H9 (cell line): ENCODE measurements at regions not wholly inside any gene's neighbourhood (a gene's known extent, or its start where the extent isn't known, plus 50 kb on each side); places are given as distances from the start of the nearest gene placed in this dataset.

ENCODE experiments used
- DNase-seq: peaks from one replicate; pipeline ENCODE4 v3.0.0-alpha.2; 2017
- H2AFZ ChIP-seq: one replicate; pipeline ENCODE4 v1.6.1; 2013; ENCODE audit warnings: mild to moderate bottlenecking, low read length, control low read depth, moderate library complexity
- H2AK5ac ChIP-seq: 2 replicates; pipeline ENCODE4 v1.6.1; 2013; ENCODE audit warnings: low read length, control low read depth, mixed read lengths; ENCODE audit not compliant: insufficient read length
- H2BK120ac ChIP-seq: one replicate; pipeline ENCODE4 v1.6.1; 2013; ENCODE audit warnings: low read depth, mild to moderate bottlenecking, low read length, control low read depth, inconsistent platforms; ENCODE audit not compliant: poor library complexity, severe bottlenecking
- H2BK12ac ChIP-seq: 2 replicates; pipeline ENCODE4 v1.6.1; 2013; ENCODE audit warnings: low read length, control low read depth, mixed read lengths, low read depth; ENCODE audit not compliant: insufficient read length
- H2BK15ac ChIP-seq: 2 replicates; pipeline ENCODE4 v1.6.1; 2013; ENCODE audit warnings: low read depth, low read length, control low read depth
- H2BK20ac ChIP-seq: one replicate; pipeline ENCODE4 v1.6.1; 2013; ENCODE audit warnings: low read depth, mild to moderate bottlenecking, low read length, control low read depth, inconsistent platforms; ENCODE audit not compliant: poor library complexity, severe bottlenecking
- H2BK5ac ChIP-seq: 2 replicates; pipeline ENCODE4 v1.6.1; 2013; ENCODE audit warnings: low read length, control low read depth, mixed read lengths; ENCODE audit not compliant: insufficient read length
- H3K14ac ChIP-seq: 2 replicates; pipeline ENCODE4 v1.6.1; 2013; ENCODE audit warnings: low read length, control low read depth; ENCODE audit not compliant: insufficient read depth
- H3K18ac ChIP-seq: 2 replicates; pipeline ENCODE4 v1.6.1; 2013; ENCODE audit warnings: low read depth, mild to moderate bottlenecking, mixed read lengths, low read length, control low read depth; ENCODE audit not compliant: insufficient read length
- H3K23ac ChIP-seq: 2 replicates; pipeline ENCODE4 v1.6.1; 2013; ENCODE audit warnings: low read length, control low read depth, mixed read lengths, low read depth; ENCODE audit not compliant: insufficient read length
- H3K23me2 ChIP-seq: 2 replicates; pipeline ENCODE4 v1.6.1; 2013; ENCODE audit warnings: low read depth, mild to moderate bottlenecking, mixed read lengths, low read length, control low read depth; ENCODE audit not compliant: insufficient read length, poor library complexity, severe bottlenecking
- H3K27ac ChIP-seq: 2 replicates; pipeline ENCODE4 v1.5.1; 2013; ENCODE audit warnings: low read length, control low read depth, mixed read lengths, low read depth; ENCODE audit not compliant: insufficient read length
- H3K27me3 ChIP-seq: 2 replicates; pipeline ENCODE4 v1.6.1; 2013; ENCODE audit warnings: low read length, control low read depth, inconsistent platforms; ENCODE audit not compliant: insufficient read depth
- H3K4ac ChIP-seq: 2 replicates; pipeline ENCODE4 v1.6.1; 2013; ENCODE audit warnings: low read depth, mild to moderate bottlenecking, control low read depth, inconsistent platforms, low read length, moderate library complexity
- H3K4me1 ChIP-seq: 2 replicates; pipeline ENCODE4 v1.6.1; 2013; ENCODE audit warnings: low read length, control low read depth, inconsistent platforms; ENCODE audit not compliant: insufficient read depth
- H3K4me2 ChIP-seq: 2 replicates; pipeline ENCODE4 v1.6.1; 2013; ENCODE audit warnings: low read length, control low read depth, mixed read lengths; ENCODE audit not compliant: insufficient read length, insufficient read depth
- H3K56ac ChIP-seq: 2 replicates; pipeline ENCODE4 v1.6.1; 2013; ENCODE audit warnings: low read depth, mild to moderate bottlenecking, mixed read lengths, low read length, control low read depth; ENCODE audit not compliant: insufficient read length
- H3K79me1 ChIP-seq: 2 replicates; pipeline ENCODE4 v1.6.1; 2013; ENCODE audit warnings: low read depth, mild to moderate bottlenecking, moderate library complexity, low read length, control low read depth, inconsistent platforms; ENCODE audit not compliant: insufficient read depth, poor library complexity, severe bottlenecking
- H3K79me2 ChIP-seq: 2 replicates; pipeline ENCODE4 v1.6.1; 2013; ENCODE audit warnings: low read length, control low read depth, inconsistent platforms; ENCODE audit not compliant: insufficient read depth
- H3K9ac ChIP-seq: 2 replicates; pipeline ENCODE4 v1.6.1; 2013; ENCODE audit warnings: low read length, control low read depth, mixed read lengths; ENCODE audit not compliant: insufficient read length; ENCODE audit errors: extremely low read depth
- H3K9me3 ChIP-seq: one replicate; pipeline ENCODE4 v1.6.1; 2013; ENCODE audit warnings: low read depth, low read length, inconsistent platforms; ENCODE audit not compliant: control insufficient read depth
- H3T11ph ChIP-seq: one replicate; pipeline ENCODE4 v1.6.1; 2013; ENCODE audit warnings: mild to moderate bottlenecking, low read length, control low read depth, inconsistent platforms
- H4K20me1 ChIP-seq: one replicate; pipeline ENCODE4 v1.6.1; 2013; ENCODE audit not compliant: control insufficient read depth, insufficient read length, insufficient read depth
- H4K5ac ChIP-seq: 2 replicates; pipeline ENCODE4 v1.6.1; 2013; ENCODE audit warnings: low read depth, mild to moderate bottlenecking, mixed read lengths, low read length, control low read depth; ENCODE audit not compliant: insufficient read length
- H4K8ac ChIP-seq: replicated peaks from 2 replicates; pipeline ENCODE4 v1.6.1; 2013; ENCODE audit warnings: low read length, control low read depth, mixed read lengths, low read depth; ENCODE audit not compliant: insufficient read length
- H4K91ac ChIP-seq: 2 replicates; pipeline ENCODE4 v1.6.1; 2013; ENCODE audit warnings: low read depth, mild to moderate bottlenecking, moderate library complexity, mixed read lengths, low read length, control low read depth; ENCODE audit not compliant: insufficient read length
- H3K27ac Mint-ChIP-seq, 3 experiments: 2 replicates in 2 of 3; 3 replicates in 1 of 3; pipeline ENCODE4 v1.8.0; 2020 to 2021; ENCODE audit warnings: mixed read lengths in 3 of 3, mild to moderate bottlenecking in 1 of 3, moderate library complexity in 1 of 3
- H3K27me3 Mint-ChIP-seq: 2 replicates; pipeline ENCODE4 v1.8.0; 2021; ENCODE audit warnings: low read depth, mild to moderate bottlenecking, moderate library complexity, mixed read lengths
- H3K36me3 Mint-ChIP-seq, 3 experiments: 2 replicates in 2 of 3; 3 replicates in 1 of 3; pipeline ENCODE4 v1.8.0; 2020 to 2021; ENCODE audit warnings: low read depth in 3 of 3, mixed read lengths in 3 of 3; ENCODE audit not compliant: insufficient read depth in 1 of 3
- H3K4me1 Mint-ChIP-seq, 2 experiments: 2 replicates each; pipeline ENCODE4 v1.8.0; 2020; ENCODE audit warnings: mixed read lengths in 2 of 2
- H3K4me3 Mint-ChIP-seq, 2 experiments: 2 replicates in 1 of 2; 3 replicates in 1 of 2; pipeline ENCODE4 v1.8.0; 2020 to 2021; ENCODE audit warnings: mild to moderate bottlenecking in 2 of 2, mixed read lengths in 2 of 2, moderate library complexity in 1 of 2
- H3K9me3 Mint-ChIP-seq, 2 experiments: 2 replicates in 1 of 2; 3 replicates in 1 of 2; pipeline ENCODE4 v1.8.0; 2020; ENCODE audit warnings: mild to moderate bottlenecking in 2 of 2, mixed read lengths in 2 of 2, moderate library complexity in 1 of 2
- WGBS: extraction: QIAGEN DNeasy Blood & Tissue Kit; methylation state at CpG from one replicate; pipeline ENCODE4 v1.1.7; 2013; ENCODE audit warnings: missing lambda C conversion rate, low lambda C conversion rate, mixed read lengths; ENCODE audit not compliant: insufficient read length; ENCODE audit errors: extremely low coverage; 5-methylcytosine and 5-hydroxymethylcytosine counted together
- TF ChIP-seq, protein P1 (sequence below): fragments of 200-600 bp; sonication (generic); conservative IDR thresholded peaks from 3 replicates; pipeline ENCODE4 v1.8.0; 2021; ENCODE audit warnings: antibody characterized with exemption, mild to moderate bottlenecking

DNA sequence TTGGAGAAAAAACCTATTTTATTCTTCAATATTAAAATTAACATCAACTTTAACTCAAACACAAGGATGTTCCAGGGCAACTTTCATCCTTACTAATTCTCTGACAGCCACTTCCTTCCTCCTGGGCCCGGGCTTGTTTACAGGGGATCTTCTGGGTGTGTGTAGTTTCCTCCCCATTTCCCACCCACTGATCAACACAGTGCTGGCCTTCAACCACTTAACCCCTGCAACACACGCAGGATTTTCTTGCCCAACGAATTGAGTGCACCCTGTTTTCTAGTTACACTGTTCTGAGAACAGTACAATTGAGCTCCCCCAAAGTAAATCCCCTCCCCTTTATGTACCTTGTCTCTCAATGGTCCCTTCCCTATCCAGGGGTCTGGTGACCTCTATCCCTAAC lies 83.1 kb upstream of the RANBP3L start:
- no peak overlapping the region for H2BK15ac ChIP-seq
- no peak overlapping the region for H4K91ac ChIP-seq
- H3K79me1 ChIP-seq: no peaks in the 10 kb centered on the region
- no peaks in the 10 kb centered on the region for H4K20me1 ChIP-seq
- H3K23me2 ChIP-seq: no peaks in the 10 kb centered on the region
- H2BK120ac ChIP-seq: no peak overlapping the region
- no peak overlapping the region for H3K27ac ChIP-seq
- H3K56ac ChIP-seq: no peak overlapping the region
- H4K8ac ChIP-seq: no peak overlapping the region
- peaks cover 3% of the 10 kb centered on the region for H3K27me3 Mint-ChIP-seq
- no peak overlapping the region for H3K4ac ChIP-seq
- H3K27ac Mint-ChIP-seq: peak overlapping the region in 1 of 3 experiments; percentile 63; a peak in 1 of 7 replicates
- no peak overlapping the region for H2AK5ac ChIP-seq
- H3T11ph ChIP-seq: no peak overlapping the region
- no peaks in the 10 kb centered on the region for H3K9me3 Mint-ChIP-seq
- no peak for DNase-seq
- no peak overlapping the region for H2AFZ ChIP-seq
- H2BK12ac ChIP-seq: no peak overlapping the region
- peaks cover 6 to 7% of the 10 kb centered on the region in 2 experiments for H3K4me1 Mint-ChIP-seq
- no CpG with 5 or more reads among the region's 3 CpGs for WGBS
- TF ChIP-seq, protein P1, sequence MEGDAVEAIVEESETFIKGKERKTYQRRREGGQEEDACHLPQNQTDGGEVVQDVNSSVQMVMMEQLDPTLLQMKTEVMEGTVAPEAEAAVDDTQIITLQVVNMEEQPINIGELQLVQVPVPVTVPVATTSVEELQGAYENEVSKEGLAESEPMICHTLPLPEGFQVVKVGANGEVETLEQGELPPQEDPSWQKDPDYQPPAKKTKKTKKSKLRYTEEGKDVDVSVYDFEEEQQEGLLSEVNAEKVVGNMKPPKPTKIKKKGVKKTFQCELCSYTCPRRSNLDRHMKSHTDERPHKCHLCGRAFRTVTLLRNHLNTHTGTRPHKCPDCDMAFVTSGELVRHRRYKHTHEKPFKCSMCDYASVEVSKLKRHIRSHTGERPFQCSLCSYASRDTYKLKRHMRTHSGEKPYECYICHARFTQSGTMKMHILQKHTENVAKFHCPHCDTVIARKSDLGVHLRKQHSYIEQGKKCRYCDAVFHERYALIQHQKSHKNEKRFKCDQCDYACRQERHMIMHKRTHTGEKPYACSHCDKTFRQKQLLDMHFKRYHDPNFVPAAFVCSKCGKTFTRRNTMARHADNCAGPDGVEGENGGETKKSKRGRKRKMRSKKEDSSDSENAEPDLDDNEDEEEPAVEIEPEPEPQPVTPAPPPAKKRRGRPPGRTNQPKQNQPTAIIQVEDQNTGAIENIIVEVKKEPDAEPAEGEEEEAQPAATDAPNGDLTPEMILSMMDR: no peak
- H3K9me3 ChIP-seq: no peaks in the 10 kb centered on the region
- H3K14ac ChIP-seq: no peak overlapping the region
- H3K27me3 ChIP-seq: no peaks in the 10 kb centered on the region
- no peak overlapping the region for H2BK5ac ChIP-seq
- H2BK20ac ChIP-seq: no peak overlapping the region
- H3K23ac ChIP-seq: no peak overlapping the region
- no peak overlapping the region for H3K4me2 ChIP-seq
- no peak overlapping the region for H3K18ac ChIP-seq
- H3K79me2 ChIP-seq: no peaks in the 10 kb centered on the region
- H3K4me1 ChIP-seq: no peaks in the 10 kb centered on the region
- H3K4me3 Mint-ChIP-seq: no peak overlapping the region
- H3K9ac ChIP-seq: no peak overlapping the region
- no peak overlapping the region for H4K5ac ChIP-seq
- H3K36me3 Mint-ChIP-seq: no peaks in the 10 kb centered on the region
